ENCODE measurements at regions not wholly inside any gene's neighbourhood (a gene's known extent, or its start where the extent isn't known, plus 50 kb on each side); places are given as distances from the start of the nearest gene placed in this dataset.

- TF ChIP-seq NFRKB (IDR thresholded peaks at IDR 0.05; ENCODE audit: low read depth) = no peak
- no peak for TF ChIP-seq KAT8 (IDR thresholded peaks at IDR 0.05; ENCODE audit: low read depth)
Measured at GRCh38 chr5:173704615-173705511, 88.4 kb upstream of the BOD1 start.

Measured in K562 (cell line).